ENCODE measurements at regions not wholly inside any gene's neighbourhood (a gene's known extent, or its start where the extent isn't known, plus 50 kb on each side); places are given as distances from the start of the nearest gene placed in this dataset.

- no peak overlapping the region for H3K27ac ChIP-seq (ENCODE audit: low read depth, low read length)
- no peaks in the 10 kb centered on the region for H3K27me3 ChIP-seq (ENCODE audit: control insufficient read depth in 3 of 3, insufficient read depth in 3 of 3, low read length in 3 of 3)
- no peaks in the 10 kb centered on the region for H3K9me3 ChIP-seq (ENCODE audit: control insufficient read depth in 3 of 3, low read length in 3 of 3)
- no peaks in the 10 kb centered on the region for H3K36me3 ChIP-seq (ENCODE audit: control insufficient read depth in 3 of 3, insufficient read depth in 3 of 3, low read length in 3 of 3)
- H3K4me3 ChIP-seq (ENCODE audit: low read length in 3 of 3) = no peak overlapping the region
- H3K4me1 ChIP-seq (ENCODE audit: control insufficient read depth in 3 of 3, insufficient read depth in 3 of 3, low read length in 3 of 3) = no peaks in the 10 kb centered on the region
- no peak overlapping the region for H3K9ac ChIP-seq (ENCODE audit: low read depth in 1 of 3, low read length in 3 of 3)
Measured at GRCh38 chr2:21696900-21697299, 573.1 kb downstream of the TDRD15 start.

DNA sequence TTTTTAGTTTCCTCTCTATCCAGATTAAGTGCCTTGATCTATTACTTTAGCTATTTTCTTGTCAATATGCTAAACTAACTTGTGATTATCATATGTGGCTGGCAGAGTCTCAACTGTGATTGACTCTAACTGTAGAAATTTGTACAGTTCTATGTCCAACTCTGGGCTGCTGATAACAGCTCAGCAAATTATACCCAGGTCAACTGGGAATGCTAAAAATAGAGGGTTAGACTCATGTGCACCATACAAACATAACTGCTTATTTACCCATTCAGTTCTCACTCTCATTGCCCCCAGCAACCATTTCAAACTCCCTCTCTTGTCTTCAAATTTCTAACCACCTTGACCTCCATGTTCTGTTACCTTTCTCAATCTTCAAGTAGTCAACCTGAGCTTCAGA is 576.9 kb downstream of the TDRD15 start:
- H3K36me3 ChIP-seq (ENCODE audit: control insufficient read depth in 3 of 3, insufficient read depth in 3 of 3, low read length in 3 of 3) = no peaks in the 10 kb centered on the region
- no peak overlapping the region for H3K27ac ChIP-seq (ENCODE audit: low read depth, low read length)

DNA sequence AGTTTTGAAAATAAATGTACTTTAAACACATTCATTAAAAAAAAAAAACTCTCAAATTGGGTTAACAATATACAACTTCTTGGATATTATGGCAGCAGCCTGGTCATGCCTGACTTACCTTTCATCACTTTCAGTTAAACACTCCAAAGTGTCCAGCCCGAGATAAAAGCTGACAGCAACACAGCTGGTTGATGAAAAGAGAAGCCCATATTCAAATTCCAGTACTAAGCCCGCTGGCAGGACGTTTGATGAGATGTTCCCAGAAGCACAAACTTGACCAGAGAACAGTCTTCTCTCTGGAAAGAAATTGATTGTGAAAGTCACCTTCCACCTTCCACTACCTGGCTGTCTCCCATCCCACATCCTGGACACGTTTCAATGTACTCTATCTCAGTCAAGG is 586.3 kb downstream of the TDRD15 start:
- no peaks in the 10 kb centered on the region for H3K36me3 ChIP-seq (ENCODE audit: control insufficient read depth in 3 of 3, insufficient read depth in 3 of 3, low read length in 3 of 3)
- H3K9me3 ChIP-seq (ENCODE audit: control insufficient read depth in 3 of 3, low read length in 3 of 3) = no peaks in the 10 kb centered on the region
- no peak overlapping the region for H3K4me3 ChIP-seq (ENCODE audit: low read length in 3 of 3)
- H3K27ac ChIP-seq (ENCODE audit: low read depth, low read length) = no peak overlapping the region
- H3K4me1 ChIP-seq (ENCODE audit: control insufficient read depth in 3 of 3, insufficient read depth in 3 of 3, low read length in 3 of 3) = no peaks in the 10 kb centered on the region
- H3K9ac ChIP-seq (ENCODE audit: low read depth in 1 of 3, low read length in 3 of 3) = no peak overlapping the region
- no peaks in the 10 kb centered on the region for H3K27me3 ChIP-seq (ENCODE audit: control insufficient read depth in 3 of 3, insufficient read depth in 3 of 3, low read length in 3 of 3)

More for the DNA sequence above, 576.9 kb downstream of the TDRD15 start:
- Histone ChIP-seq H3K9ac (ENCODE audit: low read depth in 1 of 3, low read length in 3 of 3) (no peak overlapping the region), H3K4me3 (ENCODE audit: low read length in 3 of 3) (no peak overlapping the region), H3K9me3 (ENCODE audit: control insufficient read depth in 3 of 3, low read length in 3 of 3) (no peaks in the 10 kb centered on the region), H3K27me3 (ENCODE audit: control insufficient read depth in 3 of 3, insufficient read depth in 3 of 3, low read length in 3 of 3) (no peaks in the 10 kb centered on the region), H3K4me1 (ENCODE audit: control insufficient read depth in 3 of 3, insufficient read depth in 3 of 3, low read length in 3 of 3) (no peaks in the 10 kb centered on the region)

DNA sequence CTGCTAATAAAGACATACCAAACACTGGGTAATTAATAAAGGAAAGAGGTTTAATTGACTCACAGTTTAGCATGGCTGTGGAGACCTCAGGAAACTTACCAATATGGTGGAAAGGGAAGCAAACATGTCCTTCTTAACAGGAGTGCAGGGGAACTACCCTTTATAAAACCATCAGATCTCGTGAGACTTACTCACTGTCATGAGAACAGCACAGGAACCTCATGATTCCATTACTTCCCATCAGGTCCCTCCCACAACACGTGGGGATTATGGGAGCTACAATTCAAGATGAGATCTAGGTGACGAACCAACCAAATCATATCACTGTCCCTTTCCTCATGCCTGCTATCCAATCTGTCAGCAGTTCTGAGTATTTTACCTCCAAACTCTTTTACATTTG is 586.7 kb downstream of the TDRD15 start:
- H3K9ac ChIP-seq (ENCODE audit: low read depth in 1 of 3, low read length in 3 of 3) = no peak overlapping the region
- H3K4me3 ChIP-seq (ENCODE audit: low read length in 3 of 3) = no peak overlapping the region
- H3K27ac ChIP-seq (ENCODE audit: low read depth, low read length) = no peak overlapping the region
- H3K36me3 ChIP-seq (ENCODE audit: control insufficient read depth in 3 of 3, insufficient read depth in 3 of 3, low read length in 3 of 3) = no peaks in the 10 kb centered on the region
- H3K4me1 ChIP-seq (ENCODE audit: control insufficient read depth in 3 of 3, insufficient read depth in 3 of 3, low read length in 3 of 3) = no peaks in the 10 kb centered on the region
- H3K27me3 ChIP-seq (ENCODE audit: control insufficient read depth in 3 of 3, insufficient read depth in 3 of 3, low read length in 3 of 3) = no peaks in the 10 kb centered on the region
- H3K9me3 ChIP-seq (ENCODE audit: control insufficient read depth in 3 of 3, low read length in 3 of 3) = no peaks in the 10 kb centered on the region

- H3K4me3 ChIP-seq (ENCODE audit: low read length in 3 of 3) = no peak overlapping the region
- H3K9me3 ChIP-seq (ENCODE audit: control insufficient read depth in 3 of 3, low read length in 3 of 3) = no peaks in the 10 kb centered on the region
- H3K36me3 ChIP-seq (ENCODE audit: control insufficient read depth in 3 of 3, insufficient read depth in 3 of 3, low read length in 3 of 3) = no peaks in the 10 kb centered on the region
- H3K4me1 ChIP-seq (ENCODE audit: control insufficient read depth in 3 of 3, insufficient read depth in 3 of 3, low read length in 3 of 3) = no peaks in the 10 kb centered on the region
- H3K27me3 ChIP-seq (ENCODE audit: control insufficient read depth in 3 of 3, insufficient read depth in 3 of 3, low read length in 3 of 3) = no peaks in the 10 kb centered on the region
- H3K9ac ChIP-seq (ENCODE audit: low read depth in 1 of 3, low read length in 3 of 3) = no peak overlapping the region
- no peak overlapping the region for H3K27ac ChIP-seq (ENCODE audit: low read depth, low read length)
Measured at GRCh38 chr2:21715887-21716286, 592.1 kb downstream of the TDRD15 start.

DNA sequence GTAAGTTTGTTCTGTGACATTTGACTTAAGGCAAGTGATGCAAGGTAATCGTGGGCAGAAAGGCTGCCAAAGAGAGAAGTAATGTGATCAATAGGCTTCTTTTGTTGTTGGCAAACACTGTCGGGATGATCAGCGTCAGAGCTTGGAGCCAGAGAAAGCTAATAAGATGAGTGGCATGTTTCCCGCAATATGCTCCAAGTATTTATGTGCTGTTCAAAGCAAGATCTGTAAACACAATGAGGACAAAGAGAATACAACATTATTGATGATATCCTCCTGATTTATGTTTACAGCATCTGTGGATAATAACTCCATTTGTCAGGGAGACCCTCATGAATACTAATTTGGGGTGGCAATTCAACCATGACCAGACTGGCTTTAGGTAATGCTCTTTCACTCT is 603.3 kb downstream of the TDRD15 start:
- Histone ChIP-seq H3K9me3 (ENCODE audit: control insufficient read depth in 3 of 3, low read length in 3 of 3) (no peaks in the 10 kb centered on the region), H3K27ac (ENCODE audit: low read depth, low read length) (no peak overlapping the region), H3K27me3 (ENCODE audit: control insufficient read depth in 3 of 3, insufficient read depth in 3 of 3, low read length in 3 of 3) (no peaks in the 10 kb centered on the region), H3K9ac (ENCODE audit: low read depth in 1 of 3, low read length in 3 of 3) (no peak overlapping the region), H3K4me3 (ENCODE audit: low read length in 3 of 3) (no peak overlapping the region), H3K36me3 (ENCODE audit: control insufficient read depth in 3 of 3, insufficient read depth in 3 of 3, low read length in 3 of 3) (no peaks in the 10 kb centered on the region), H3K4me1 (ENCODE audit: control insufficient read depth in 3 of 3, insufficient read depth in 3 of 3, low read length in 3 of 3) (no peaks in the 10 kb centered on the region)

- Histone ChIP-seq H3K9ac (ENCODE audit: low read depth in 1 of 3, low read length in 3 of 3) (no peak overlapping the region), H3K27me3 (ENCODE audit: control insufficient read depth in 3 of 3, insufficient read depth in 3 of 3, low read length in 3 of 3) (no peaks in the 10 kb centered on the region), H3K4me1 (ENCODE audit: control insufficient read depth in 3 of 3, insufficient read depth in 3 of 3, low read length in 3 of 3) (no peaks in the 10 kb centered on the region), H3K9me3 (ENCODE audit: control insufficient read depth in 3 of 3, low read length in 3 of 3) (no peaks in the 10 kb centered on the region), H3K36me3 (ENCODE audit: control insufficient read depth in 3 of 3, insufficient read depth in 3 of 3, low read length in 3 of 3) (no peaks in the 10 kb centered on the region), H3K4me3 (ENCODE audit: low read length in 3 of 3) (no peak overlapping the region), H3K27ac (ENCODE audit: low read depth, low read length) (no peak overlapping the region)
Measured at GRCh38 chr2:21728133-21728532, 604.4 kb downstream of the TDRD15 start.

- Histone ChIP-seq H3K27ac (ENCODE audit: low read depth, low read length) (no peak overlapping the region), H3K27me3 (ENCODE audit: control insufficient read depth in 3 of 3, insufficient read depth in 3 of 3, low read length in 3 of 3) (no peaks in the 10 kb centered on the region), H3K9ac (ENCODE audit: low read depth in 1 of 3, low read length in 3 of 3) (no peak overlapping the region), H3K4me1 (ENCODE audit: control insufficient read depth in 3 of 3, insufficient read depth in 3 of 3, low read length in 3 of 3) (no peaks in the 10 kb centered on the region), H3K36me3 (ENCODE audit: control insufficient read depth in 3 of 3, insufficient read depth in 3 of 3, low read length in 3 of 3) (no peaks in the 10 kb centered on the region), H3K4me3 (ENCODE audit: low read length in 3 of 3) (no peak overlapping the region), H3K9me3 (ENCODE audit: control insufficient read depth in 3 of 3, low read length in 3 of 3) (no peaks in the 10 kb centered on the region)
Measured at GRCh38 chr2:21730141-21730540, 606.4 kb downstream of the TDRD15 start.

DNA sequence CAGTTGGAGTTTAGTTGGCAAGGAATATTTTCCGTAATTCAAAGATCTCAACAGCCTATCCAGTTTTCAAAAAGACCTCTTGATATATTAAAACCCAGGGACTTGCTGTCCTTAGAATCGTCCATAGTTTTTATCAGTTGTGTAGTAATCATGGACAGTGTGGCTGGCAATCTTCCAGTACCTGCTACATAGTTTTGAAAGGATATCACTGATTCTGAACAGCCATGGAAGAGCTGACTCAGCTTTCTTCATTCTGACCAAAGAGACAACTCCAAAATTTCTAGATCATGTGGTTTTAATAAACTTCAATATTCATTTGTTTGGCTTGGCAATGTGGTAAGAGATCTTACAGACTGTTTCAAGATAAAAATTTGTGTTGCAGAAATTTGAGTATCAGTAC is 616.7 kb downstream of the TDRD15 start:
- Histone ChIP-seq H3K36me3 (ENCODE audit: control insufficient read depth in 3 of 3, insufficient read depth in 3 of 3, low read length in 3 of 3) (no peaks in the 10 kb centered on the region), H3K9ac (ENCODE audit: low read depth in 1 of 3, low read length in 3 of 3) (no peak overlapping the region), H3K4me1 (ENCODE audit: control insufficient read depth in 3 of 3, insufficient read depth in 3 of 3, low read length in 3 of 3) (no peaks in the 10 kb centered on the region), H3K27me3 (ENCODE audit: control insufficient read depth in 3 of 3, insufficient read depth in 3 of 3, low read length in 3 of 3) (no peaks in the 10 kb centered on the region), H3K27ac (ENCODE audit: low read depth, low read length) (no peak overlapping the region), H3K4me3 (ENCODE audit: low read length in 3 of 3) (no peak overlapping the region), H3K9me3 (ENCODE audit: control insufficient read depth in 3 of 3, low read length in 3 of 3) (no peaks in the 10 kb centered on the region)

DNA sequence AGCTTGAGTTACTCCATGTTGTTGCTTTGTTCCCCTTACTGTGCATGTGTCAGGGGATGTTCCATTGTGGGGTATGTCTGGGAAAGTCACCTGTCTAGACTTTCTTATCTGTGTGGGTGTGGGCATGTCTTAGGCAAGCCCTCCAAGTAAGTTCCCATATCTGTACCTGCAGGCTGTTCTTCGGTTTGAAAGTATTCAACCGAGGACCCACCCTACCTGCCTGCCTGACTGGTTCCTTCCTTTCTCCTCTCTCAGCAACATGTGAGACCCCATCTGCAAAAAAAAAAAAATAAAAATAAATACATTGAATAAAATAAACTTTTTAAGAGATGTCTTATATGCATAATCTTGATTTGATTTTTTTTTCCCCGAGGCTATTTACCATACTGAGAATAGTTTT is 622.7 kb downstream of the TDRD15 start:
- H3K36me3 ChIP-seq (ENCODE audit: control insufficient read depth in 3 of 3, insufficient read depth in 3 of 3, low read length in 3 of 3) = no peaks in the 10 kb centered on the region
- H3K27me3 ChIP-seq (ENCODE audit: control insufficient read depth in 3 of 3, insufficient read depth in 3 of 3, low read length in 3 of 3) = no peaks in the 10 kb centered on the region
- H3K4me3 ChIP-seq (ENCODE audit: low read length in 3 of 3) = no peak overlapping the region
- no peaks in the 10 kb centered on the region for H3K4me1 ChIP-seq (ENCODE audit: control insufficient read depth in 3 of 3, insufficient read depth in 3 of 3, low read length in 3 of 3)
- H3K9me3 ChIP-seq (ENCODE audit: control insufficient read depth in 3 of 3, low read length in 3 of 3) = peaks cover 0 to 3% (median 0%) of the 10 kb centered on the region in 3 donors
- H3K9ac ChIP-seq (ENCODE audit: low read depth in 1 of 3, low read length in 3 of 3) = no peak overlapping the region
- H3K27ac ChIP-seq (ENCODE audit: low read depth, low read length) = no peak overlapping the region

GRCh38 chr2:21748501-21748900 is 624.7 kb downstream of the TDRD15 start:
- Histone ChIP-seq H3K27ac (ENCODE audit: low read depth, low read length) (no peak overlapping the region), H3K4me3 (ENCODE audit: low read length in 3 of 3) (no peak overlapping the region), H3K36me3 (ENCODE audit: control insufficient read depth in 3 of 3, insufficient read depth in 3 of 3, low read length in 3 of 3) (no peaks in the 10 kb centered on the region), H3K27me3 (ENCODE audit: control insufficient read depth in 3 of 3, insufficient read depth in 3 of 3, low read length in 3 of 3) (no peaks in the 10 kb centered on the region), H3K9ac (ENCODE audit: low read depth in 1 of 3, low read length in 3 of 3) (no peak overlapping the region), H3K4me1 (ENCODE audit: control insufficient read depth in 3 of 3, insufficient read depth in 3 of 3, low read length in 3 of 3) (no peaks in the 10 kb centered on the region), H3K9me3 (ENCODE audit: control insufficient read depth in 3 of 3, low read length in 3 of 3) (peaks cover 0 to 3% (median 0%) of the 10 kb centered on the region in 3 donors)
